Amniotic stem cell (primary cell): ENCODE measurements at regions not wholly inside any gene's neighbourhood (a gene's known extent, or its start where the extent isn't known, plus 50 kb on each side); places are given as distances from the start of the nearest gene placed in this dataset.
A peak's percentile ranks its signal among the peaks of the same experiment; 100 is the strongest.

Source experiments
- DNase-seq: peaks from one replicate; lab custom pipeline; 2025; lab: John Stamatoyannopoulos, UW

DNA sequence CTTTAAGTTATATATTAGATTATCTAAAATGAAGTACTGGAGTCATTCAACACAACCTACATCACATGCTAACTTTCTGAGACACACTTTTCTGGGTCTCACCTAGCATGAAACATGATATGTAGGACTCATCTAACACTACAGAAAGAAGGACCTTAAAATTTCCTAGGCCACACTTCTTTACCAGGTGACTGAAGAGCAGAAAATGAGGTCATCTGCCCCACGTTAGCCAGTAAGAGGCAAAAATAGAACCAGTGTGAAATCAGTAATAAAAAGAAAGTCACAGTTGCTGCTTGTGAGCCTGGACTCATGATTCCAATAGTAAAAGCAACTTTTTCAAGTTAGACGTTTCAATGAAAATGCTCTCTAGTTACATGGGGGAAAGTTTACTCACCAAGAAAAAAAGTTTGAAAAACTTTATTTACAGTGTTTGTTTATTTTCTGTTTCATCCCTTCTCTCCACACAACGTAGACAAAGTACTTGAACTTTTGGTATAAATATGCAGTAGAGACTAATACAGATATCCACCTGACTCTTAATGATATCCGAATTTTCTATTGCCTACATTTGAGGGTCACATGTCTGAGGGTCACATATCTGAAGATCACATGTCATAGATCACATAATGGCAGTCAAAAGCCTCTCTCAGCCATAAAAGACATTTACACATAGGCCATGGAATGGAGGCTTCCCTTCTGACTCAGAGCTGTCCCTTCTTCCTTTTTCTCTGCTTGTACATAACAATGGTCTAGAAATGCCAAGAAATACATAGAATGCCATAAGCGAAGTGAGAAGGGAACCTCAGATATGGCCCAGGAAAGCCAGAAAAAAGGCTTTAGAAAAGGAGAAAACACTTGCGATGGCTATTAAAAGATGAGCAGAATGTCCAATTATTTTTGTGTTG lies 362.9 kb downstream of the ZEB2 start:
- no peak for DNase-seq

DNA sequence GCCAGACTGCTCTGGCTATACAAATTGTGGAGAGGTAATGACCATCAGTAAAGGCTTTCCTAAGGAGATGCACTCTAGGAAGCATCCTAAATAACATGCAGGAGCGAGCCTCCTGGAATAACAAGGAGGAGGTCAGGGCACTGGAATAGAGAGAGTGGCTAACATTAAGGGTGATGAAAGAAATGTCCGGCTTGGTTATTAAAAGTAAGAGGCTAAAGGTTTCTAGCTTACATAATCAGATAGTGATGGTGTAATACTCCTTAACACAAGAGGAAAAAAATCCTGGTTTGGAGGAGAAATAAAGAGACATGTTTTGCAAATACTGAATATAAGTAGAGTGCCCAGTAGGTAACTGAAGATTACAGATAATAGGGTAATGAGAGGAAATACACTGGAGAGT lies 365.7 kb downstream of the ZEB2 start:
- no peak for DNase-seq

DNA sequence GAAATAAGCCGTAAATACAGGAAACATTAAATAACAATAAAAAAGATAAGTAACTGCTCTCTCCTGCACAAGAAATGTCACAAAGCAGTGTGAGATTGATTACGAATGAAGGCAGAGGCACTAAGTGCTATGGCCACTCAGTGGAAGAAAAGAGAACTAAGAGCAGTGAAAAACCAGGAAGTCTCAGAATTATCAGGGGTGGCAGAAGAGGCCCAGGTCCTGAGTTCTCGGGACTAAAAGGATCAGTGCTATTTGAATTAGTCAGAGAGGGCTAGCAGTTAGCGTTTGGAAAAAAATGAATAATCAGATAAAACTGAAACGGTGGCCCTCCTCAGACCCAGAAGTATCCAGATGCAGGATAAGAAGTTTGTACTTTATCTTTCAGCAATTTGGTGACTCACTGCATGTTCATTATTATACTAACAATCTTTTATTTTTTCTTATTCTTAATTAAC lies 367.1 kb downstream of the ZEB2 start:
- DNase-seq: peak; percentile 12

DNA sequence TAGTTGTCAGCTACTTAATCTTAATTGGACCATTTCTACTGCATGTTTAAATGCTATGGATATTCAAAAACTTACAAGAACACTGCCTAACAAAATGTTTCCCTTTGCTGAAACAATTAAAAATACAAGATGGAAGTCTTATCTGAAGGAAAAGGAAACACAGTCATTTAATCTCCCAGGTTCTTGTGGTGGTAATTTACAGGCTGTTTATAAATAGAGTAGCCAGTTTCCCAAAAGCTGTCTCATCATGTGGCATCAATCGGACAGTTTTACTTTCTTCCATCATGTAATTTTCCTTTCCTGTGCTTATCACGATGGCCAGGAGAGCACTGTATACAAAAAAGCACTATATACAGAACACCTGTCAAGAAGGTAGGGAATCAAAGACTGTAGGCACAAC lies 368.1 kb downstream of the ZEB2 start:
- DNase-seq: no peak

DNA sequence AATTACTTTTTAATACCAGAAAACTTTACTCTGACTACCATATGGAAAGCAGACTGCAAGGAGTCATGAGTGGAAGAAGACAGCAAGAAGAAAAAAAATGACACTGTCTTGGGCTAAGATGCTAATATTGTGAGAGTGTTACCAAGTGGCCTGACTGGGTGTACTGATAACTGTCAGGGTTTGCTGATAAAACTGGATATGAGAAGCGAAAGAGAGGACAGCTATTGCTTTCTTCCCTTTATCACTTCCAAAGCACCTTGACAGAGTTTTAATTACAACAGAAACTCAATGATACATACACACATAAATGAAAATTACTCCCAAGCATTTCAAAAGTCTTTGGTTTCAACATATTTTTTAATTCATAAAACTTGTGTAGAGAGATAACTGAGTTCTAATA lies 368.5 kb downstream of the ZEB2 start:
- no peak for DNase-seq

DNA sequence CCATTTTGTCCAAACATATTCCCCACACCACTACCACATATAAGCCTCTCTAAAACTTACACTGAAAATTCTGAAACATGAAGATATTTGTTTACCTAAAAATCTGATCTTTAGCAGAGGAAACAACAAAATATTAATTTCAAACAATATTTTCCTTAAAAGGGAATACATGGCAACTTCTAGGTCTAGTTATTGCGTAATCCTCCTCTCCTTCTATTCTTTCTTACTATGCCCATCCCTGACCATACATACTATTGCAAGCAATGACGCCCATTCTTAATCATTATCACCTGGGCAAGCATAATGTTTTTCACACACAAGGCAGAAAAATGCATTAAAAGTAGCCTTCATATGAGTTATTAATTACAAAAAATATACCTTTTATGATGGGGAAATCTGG lies 372.6 kb downstream of the ZEB2 start:
- DNase-seq: no peak

DNA sequence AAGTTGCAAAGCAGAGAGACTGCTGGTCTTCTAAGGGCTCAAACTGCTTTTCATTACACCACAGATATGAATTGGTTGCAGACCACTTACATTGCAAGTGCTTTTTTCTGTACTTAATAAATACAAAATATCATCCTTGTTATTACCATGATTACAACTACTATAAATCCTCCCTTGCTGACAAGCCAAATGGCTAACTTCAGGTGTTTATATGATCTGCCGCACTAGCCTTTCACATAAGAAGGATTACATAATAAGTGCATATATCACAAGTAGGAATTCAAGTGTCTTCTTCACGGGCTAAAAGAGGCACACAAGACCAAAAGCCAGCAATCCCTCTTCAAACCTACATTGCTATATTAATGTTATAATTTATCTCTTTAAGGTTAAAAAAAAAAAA lies 373.0 kb downstream of the ZEB2 start:
- no peak for DNase-seq

DNA sequence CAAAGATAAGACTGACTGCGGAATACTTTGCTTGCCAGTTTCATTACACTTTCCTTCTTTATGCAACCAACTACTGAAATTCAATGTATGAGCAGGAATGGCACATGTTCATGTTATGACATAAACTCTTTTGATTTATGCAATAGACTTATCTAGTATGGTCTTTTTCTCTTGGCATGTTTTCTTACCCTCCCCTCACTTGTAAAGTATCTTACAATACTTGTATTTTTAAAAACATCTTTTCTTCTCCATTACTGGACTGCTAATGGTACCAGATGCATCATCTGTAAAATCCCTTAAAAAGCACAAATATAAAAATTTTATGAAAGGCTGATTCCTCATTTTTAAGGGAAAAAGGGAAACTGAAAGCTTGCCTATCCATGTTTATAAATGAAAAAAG lies 373.8 kb downstream of the ZEB2 start:
- no peak for DNase-seq

DNA sequence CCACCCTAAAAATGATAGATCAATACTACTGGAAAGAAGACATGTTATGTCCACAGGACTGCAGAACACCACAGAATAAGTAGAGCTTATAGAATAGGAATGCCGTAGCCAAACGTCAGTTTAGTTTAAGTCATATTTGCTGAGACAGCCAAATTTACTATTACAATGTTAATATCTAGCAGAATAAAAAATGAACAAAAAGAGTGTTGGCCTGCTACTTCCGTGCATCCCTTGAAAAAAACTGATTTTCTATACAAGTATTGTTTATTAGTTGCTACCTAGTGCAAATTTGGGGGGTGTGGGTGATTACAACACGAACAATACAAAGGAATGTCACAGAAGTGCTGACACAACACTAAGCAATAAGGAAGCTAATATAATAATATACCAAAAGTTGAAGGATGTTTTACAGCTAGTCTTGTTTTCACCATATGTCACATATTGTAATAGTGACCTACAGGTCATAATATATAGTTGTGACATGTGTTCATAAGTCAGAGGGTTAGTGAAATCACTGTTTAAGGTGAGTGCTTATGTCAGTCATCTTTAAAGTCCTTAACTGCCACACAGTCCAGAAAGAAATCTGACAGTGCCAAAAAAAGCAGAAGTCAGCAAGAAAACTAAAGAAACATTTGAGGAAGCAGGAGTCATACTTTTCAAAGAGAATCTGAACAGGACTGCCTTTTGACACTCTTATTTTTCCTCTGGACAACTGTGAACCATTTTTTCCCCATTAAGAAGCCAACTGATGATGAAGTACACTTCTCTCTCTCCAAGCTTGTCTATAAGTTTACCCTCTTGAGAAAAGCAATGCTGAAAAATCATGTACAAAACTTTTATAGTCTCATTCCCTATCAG lies 376.4 kb downstream of the ZEB2 start:
- no peak for DNase-seq

DNA sequence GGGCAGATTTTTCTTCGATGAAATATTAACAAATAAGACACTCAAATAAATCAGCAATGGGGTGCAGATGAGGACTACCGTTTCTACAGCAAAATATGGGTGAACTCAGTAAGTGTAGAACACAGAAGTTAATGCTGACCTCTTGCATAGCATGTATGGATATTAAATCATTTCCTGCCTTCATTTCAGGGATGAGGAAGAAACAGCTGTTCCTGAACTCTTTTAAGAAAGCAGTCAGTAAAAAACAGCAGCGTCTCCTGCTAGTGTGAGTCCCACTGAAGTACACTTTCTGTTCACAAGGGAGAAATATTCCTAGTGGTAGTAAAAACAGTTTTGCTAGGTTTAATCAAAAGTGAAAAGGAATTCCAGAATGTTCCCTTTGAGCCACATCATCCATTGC lies 379.0 kb downstream of the ZEB2 start:
- DNase-seq: no peak

DNA sequence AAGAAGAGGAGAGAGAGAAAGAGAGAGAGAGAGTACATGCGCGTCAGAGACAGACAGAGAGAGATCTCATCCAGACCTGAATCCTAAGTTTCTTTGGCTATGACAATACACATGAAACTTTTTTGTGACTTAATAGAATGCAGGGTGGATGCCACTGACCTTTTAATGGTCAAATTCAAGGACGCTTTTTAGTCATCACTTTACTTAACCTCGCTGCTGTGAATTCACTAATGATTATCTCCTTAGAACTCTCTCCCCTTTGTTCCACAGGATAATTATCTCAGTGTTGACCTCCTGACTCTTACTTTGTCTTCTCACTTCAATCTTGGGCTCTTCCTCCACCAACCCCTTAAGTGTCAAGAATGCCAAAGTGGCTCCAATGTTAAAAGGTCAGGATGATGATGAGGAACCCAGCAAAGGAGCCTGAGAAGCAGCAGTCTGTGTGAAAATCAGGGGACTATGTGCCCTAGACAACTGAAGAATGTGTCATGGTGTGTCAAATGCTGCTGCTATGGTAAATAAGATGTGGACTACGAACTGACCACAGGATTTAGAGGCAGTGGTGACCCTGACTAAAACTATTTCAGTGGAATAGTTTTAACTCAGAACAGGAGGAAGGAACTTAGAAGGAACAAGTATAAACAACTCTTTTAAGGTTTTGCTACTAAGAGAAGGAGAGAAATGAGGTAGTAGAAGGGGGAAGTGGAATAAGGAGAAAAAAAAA lies 382.1 kb downstream of the ZEB2 start:
- peak; percentile 19 for DNase-seq

DNA sequence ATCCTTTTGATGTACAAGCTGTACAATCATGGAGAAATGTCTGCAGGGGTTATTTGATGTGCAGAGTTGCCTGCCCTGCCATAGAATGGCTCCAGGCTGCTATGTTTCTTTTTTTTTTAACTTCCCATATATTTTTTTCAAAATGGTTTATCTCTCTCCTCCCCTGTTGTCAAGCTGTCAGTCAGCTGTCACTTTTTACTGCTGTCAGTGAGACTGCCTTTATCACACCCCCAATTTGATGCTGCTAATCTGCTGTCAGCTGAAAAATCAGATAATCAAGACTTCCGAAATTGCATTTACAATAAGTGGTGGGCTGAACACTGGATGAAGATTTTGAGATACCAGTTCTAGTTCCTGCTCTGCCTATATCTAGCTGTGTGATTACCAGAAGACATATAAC lies 382.6 kb downstream of the ZEB2 start:
- DNase-seq: no peak

DNA sequence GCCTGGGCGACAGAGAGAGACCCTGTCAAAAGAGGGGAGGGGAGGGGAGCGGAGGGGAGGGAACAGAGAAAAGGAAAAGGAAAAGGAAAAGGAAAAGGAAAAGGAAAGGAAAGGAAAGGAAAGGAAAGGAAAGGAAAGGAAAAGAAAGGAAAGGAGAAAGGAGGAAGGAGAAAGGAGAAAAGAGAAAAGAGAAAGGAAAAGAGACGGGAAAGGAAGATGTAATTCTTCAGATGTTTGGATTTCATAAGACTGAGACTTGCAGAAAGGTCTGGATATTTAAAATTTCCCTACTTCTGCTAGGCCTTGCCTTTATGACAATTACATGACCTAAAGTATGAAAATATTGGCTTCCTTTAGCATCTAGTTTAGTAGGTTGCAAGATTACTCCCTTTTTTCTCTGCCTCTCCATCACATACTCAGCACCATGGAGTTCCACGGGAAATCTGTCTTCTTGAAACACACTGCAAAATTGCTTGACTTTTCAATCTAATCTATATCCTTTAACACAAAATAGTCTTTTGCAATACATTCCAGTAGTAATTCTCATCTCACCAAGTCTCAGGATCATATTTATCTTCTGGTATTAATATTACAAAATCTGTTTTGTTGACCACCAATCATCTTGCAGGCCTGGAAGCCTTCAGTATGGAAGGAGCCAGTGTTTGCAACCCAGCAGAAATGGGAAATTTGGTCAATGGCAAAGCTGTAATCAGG lies 383.5 kb downstream of the ZEB2 start:
- DNase-seq: no peak

DNA sequence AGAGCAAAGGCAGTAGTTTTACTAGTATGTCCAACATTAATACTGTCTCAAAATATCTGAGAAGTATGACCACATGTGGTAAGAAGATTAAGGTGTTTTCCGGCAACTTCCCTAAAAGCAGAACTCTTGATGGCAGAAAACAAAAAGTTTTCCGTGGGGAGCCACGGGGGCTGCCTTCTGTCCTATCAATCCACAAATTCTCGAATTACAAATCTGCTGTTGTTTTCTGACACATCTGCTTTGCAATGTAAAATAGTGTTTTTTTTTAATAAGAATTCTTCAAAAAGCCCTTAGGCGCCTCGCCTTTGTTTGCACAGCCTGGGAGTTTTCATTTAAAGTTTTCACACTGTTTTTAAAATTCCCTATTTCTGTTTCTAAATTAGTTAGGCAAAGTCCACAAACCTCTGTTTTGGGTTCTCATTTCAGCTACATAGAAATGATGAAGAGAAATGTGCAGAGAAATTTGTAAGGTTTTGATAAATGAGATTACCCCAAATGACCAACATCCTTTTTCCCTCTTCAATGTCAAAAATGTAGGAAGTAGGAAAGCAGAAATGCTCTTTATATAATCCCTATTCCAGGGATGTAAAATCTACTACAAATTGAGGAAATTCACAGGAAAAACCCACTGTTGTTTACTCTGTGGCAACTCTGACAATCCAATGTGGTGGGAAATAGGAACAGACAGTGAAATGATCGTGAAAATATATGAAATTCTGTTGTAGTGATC lies 385.8 kb downstream of the ZEB2 start:
- no peak for DNase-seq

DNA sequence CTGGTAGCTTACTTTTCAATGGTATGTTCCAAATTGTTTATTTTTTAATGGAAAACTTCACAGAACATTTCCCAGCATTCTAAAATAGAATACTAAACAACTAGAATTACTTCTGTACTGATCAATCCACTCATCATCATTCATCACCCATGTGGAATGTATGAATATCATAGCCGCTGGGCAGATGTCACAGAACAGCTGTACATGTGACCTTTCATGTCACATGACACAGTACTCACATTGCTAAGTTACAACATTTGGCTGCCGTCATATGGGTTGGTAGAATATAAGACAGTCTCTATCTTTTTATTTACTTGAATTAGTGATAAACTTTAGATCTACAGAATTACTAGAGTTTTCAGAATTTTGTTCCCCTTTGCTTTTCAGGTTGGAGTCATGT lies 387.6 kb downstream of the ZEB2 start:
- DNase-seq: no peak

DNA sequence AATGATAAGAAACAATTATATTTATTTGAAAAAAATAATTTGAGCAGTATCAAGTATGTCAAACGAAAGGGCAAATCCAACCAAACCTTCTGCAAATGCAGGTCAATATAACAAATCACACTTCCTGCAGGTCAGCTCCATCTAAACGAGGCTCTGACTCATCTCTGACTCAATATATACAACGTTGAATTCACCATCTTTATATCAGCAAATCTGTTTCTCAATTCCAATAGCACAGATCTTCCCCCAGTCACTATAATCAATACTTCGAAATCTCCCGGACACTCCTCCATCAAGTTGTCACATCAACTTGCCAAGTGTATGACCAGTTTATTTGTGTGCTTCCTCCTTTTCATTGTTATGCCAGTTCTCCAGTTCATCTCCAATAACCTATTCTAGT lies 388.9 kb downstream of the ZEB2 start:
- no peak for DNase-seq

DNA sequence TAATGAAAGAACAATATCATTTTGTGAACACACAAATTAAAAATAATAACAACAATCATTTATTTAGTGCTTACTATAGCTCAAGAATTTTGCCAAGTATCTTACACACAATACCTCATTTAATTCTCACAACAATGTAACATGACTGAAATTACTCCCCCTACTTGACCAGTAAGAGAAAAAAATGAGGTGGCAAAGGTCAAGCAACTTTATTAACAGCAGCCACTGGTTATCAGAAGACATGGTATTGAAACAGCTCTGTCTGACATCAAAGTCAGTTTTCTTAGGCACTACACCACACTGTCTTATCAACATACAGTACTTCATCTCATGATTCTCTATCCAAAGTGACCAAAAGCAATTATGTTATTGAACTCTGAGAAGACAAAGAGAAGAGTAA lies 389.4 kb downstream of the ZEB2 start:
- DNase-seq: no peak

DNA sequence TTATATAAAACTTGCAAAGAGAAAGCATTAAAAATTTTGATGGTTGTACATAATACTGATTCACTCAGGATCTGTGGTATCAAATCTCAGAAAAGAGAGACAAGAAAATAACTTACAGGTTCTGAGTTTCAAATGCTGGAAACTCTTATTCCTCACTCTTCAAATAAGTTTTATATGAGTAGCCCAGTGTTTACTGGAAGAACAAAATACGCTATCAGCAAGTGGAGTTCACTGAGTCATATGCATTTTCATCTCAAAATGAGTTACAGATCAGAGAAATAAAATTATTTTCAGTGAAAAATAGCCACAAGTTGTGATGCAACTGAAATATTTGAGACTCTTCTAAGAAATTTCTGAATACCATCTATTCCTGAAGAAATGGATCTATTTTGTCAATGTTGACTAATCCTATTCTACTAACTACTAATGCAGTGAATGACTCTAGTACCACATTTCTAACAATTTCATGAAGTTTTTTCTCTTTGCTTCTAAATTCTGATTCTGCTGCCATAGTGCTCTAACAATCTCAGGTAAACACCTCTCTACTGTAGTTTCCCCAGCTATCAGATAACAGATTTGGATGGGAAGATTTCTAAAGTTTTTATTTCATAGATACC lies 391.7 kb downstream of the ZEB2 start:
- DNase-seq: no peak

DNA sequence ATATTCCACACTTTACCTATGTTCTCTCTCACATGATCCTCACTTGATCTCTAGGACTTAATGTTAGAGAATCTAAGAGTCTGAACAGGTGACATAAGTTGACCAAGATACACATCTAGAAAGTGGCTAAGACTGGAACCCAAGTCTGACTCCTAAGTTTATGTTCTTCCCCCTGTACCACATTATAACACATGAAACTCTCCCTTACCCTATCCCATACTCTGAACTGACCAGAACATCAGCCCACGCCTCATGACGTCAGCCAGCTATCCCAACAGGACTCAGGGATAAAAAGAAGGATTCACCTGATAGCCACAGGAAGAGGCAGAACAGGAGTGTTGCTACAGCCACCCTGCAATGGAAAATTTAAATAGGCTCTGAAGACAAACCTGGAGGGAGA lies 392.2 kb downstream of the ZEB2 start:
- no peak for DNase-seq

DNA sequence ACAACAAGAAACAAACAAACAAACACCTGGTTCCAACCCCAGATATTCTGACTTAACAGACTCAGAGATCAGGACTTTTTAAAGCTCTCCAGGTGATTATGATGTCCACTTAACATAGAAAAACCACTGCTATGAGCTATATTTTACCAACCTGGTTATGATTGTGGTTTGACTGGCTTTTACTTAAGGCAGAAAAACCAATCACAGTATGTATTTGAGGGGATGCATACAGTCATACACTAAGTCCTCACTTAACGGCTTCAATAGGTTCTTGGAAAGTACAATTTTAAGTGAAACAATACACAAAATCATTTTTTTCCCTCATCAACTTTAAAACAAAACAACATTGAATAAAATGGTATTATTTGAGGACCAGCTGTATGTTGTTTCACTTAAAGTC lies 393.6 kb downstream of the ZEB2 start:
- DNase-seq: no peak

DNA sequence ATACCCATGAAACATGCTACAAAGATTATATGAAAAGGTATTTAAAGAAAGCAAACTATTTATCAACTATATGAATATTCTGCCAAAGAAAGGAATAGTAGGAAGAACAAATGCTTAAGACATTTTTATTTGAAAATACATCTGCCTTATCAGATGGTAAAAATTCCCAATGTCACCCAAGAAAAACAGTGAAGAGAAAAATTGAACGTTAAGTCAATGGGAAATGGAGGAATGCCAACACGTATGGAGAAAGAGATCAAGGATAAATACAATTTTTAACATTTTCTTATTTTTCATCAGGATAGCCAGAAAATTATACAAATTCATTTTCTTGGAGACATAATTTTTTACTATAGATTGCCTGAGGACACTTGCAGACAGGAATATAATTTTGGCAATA lies 394.2 kb downstream of the ZEB2 start:
- no peak for DNase-seq
